Pancreas (tissue), 10 donors: ENCODE measurements at regions not wholly inside any gene's neighbourhood (a gene's known extent, or its start where the extent isn't known, plus 50 kb on each side); places are given as distances from the start of the nearest gene placed in this dataset.

Source experiments
- ATAC-seq, 4 donors: fragments of 200-7000 bp; cut with Tn5 transposase; one replicate each; pipeline versions ENCODE4 v1.8.0 to v1.9.1; 2020; ENCODE audit warnings: mild to moderate bottlenecking in 4 of 4, moderate library complexity in 4 of 4
- DNase-seq, 6 donors: peaks; one replicate each; pipeline ENCODE4 v3.0.0-alpha.2; 2020
- FAIRE-seq: peaks from 2 replicates; lab custom pipeline; 2012; peaks lifted over from hg19 to GRCh38; lab: Jason Lieb, UNC
- H3K27ac ChIP-seq, 4 donors: fragments of 200-600 bp; sonication (generic); 1 replicate in 3 of 4; 2 replicates in 1 of 4; pipeline versions ENCODE4 v1.5.0 to v1.8.0; 2020
- H3K27me3 ChIP-seq, 4 donors: fragments of 200-600 bp; one replicate each; pipeline ENCODE4 v1.8.0; 2021
- H3K36me3 ChIP-seq, 3 donors: fragments of 200-600 bp; sonication (generic) in 1 of 3; one replicate each; pipeline versions ENCODE4 v1.5.0 to v1.8.0; 2020 to 2021
- H3K4me1 ChIP-seq, 3 donors: fragments of 200-600 bp; one replicate each; pipeline ENCODE4 v1.8.0; 2021
- H3K4me3 ChIP-seq, 4 donors: fragments of 200-600 bp; sonication (generic) in 2 of 4; one replicate each; pipeline versions ENCODE4 v1.5.0 to v1.8.0; 2020 to 2021
- H3K9me3 ChIP-seq, 4 donors: fragments of 200-600 bp; one replicate each; pipeline ENCODE4 v1.8.0; 2021
- CTCF ChIP-seq, 4 donors: fragments of 200-600 bp; sonication (generic) in 3 of 4; IDR thresholded peaks; one replicate each; pipeline versions ENCODE4 v1.5.0 to v1.8.0; 2021; ENCODE audit warnings: antibody characterized with exemption in 4 of 4
- WGBS, 2 donors: extraction: QIAGEN DNeasy Blood & Tissue Kit; methylation state at CpG; one replicate each; pipeline ENCODE4 v1.1.7; 2013; 5-methylcytosine and 5-hydroxymethylcytosine counted together
- intact Hi-C, 3 donors: fragments of 100-400 bp; cut with DNase I; formaldehyde crosslinking; loops; one replicate each; pipeline versions ENCODE4 v1.11.1 to v1.14.2; 2022
- donor health status: healthy with polysubstance abuse.
- donor health status: DM: no; HTN: no; CAD: no; lungs with moderate emphysema.
- donor health status: DM: no; HTN: no; CAD: no.
- donor health status: control.
- donor health status: control.
- donor health status: Bipolar disorder and iron deficiency.
- donor health status: DM: yes; HTN: yes; CAD: no.
- donor health status: DM: no; HTN: no; CAD: no.
- donor health status: DM: no; HTN: no; CAD: no.
- donor health status: DM: yes; HTN: yes; CAD: no.

DNA sequence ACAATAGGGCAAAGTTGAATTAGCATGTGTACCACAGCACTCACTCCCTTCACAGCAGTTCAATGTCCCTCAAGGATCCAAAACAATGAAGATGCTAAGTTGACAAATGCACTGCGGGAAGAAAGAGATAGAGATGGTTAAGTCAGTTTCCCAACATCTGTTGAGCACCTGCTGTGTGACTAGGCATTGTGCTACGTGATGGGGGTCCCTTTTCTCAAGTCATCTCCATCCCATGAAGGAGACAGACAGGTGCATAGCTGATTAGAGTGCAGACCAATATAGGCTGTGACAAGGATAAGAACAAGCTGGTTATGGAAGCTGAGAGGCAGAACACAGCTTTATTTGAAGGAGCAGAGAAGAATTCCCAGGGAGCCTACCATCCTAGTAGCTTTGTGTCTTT is 114.2 kb downstream of the HAPSTR1 start:
- Histone ChIP-seq H3K4me1 (no peaks in the 10 kb centered on the region), H3K9me3 (no peaks in the 10 kb centered on the region), H3K4me3 (no peak overlapping the region), H3K27me3 (no peaks in the 10 kb centered on the region), H3K36me3 (no peaks in the 10 kb centered on the region), H3K27ac (no peak overlapping the region)
- DNase-seq (no peak), FAIRE-seq (no peak), ATAC-seq (no peak)
- TF ChIP-seq CTCF (IDR thresholded peaks at IDR 0.05) = no peak
- 34 to 43% methylated on average over 2 of the region's 2 CpGs for whole genome bisulfite sequencing, 2 donors
- intact Hi-C loops = no loop called here

DNA sequence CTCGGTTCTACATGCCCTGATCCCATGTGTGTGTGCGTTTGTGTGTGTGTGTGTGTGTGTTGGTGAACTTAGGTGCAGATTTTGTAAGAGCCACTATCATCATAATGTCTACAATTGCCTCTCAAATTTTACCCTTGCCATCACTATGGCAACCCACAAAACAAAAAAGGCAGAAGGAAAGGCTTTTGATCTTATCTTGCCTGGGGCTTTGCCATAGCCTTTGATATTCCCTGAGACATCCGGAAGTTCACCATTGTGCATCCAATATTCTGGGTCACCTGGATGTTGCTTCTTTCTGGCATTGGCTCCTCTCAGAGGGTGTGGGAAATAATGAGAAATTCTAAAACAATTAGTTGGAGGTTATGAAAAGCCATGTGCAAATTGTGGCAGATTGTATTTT is 114.7 kb downstream of the HAPSTR1 start:
- TF ChIP-seq CTCF (IDR thresholded peaks at IDR 0.05) = no peak
- ATAC-seq = no peak
- FAIRE-seq = no peak
- H3K9me3 ChIP-seq = no peaks in the 10 kb centered on the region
- no peaks in the 10 kb centered on the region for H3K27me3 ChIP-seq
- no peak overlapping the region for H3K4me3 ChIP-seq
- H3K4me1 ChIP-seq = no peaks in the 10 kb centered on the region
- H3K36me3 ChIP-seq = no peaks in the 10 kb centered on the region
- no peak for DNase-seq
- no peak overlapping the region for H3K27ac ChIP-seq
- intact Hi-C loops = no loop called here
- 59 to 74% methylated on average over 3 of the region's 3 CpGs for WGBS, 2 donors

DNA sequence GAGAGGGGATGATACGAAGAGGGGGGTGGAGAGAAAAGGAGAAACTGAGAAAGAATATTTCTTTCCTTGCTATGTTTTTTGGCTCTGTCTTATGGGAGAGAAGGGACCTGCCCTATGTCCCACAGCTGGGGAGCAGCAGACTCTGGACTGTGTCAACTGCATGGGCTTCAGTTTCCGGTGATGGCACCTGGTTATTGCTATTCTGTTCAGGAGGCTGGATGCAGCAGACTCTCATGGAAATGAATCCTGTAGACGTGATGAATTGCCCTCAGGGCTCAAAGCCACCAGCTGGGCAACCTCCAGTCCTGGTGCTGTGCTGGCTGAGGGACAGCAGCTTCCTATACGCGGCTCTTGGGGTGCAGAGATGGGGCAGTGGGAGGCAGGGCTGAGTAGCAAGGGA is 121.2 kb downstream of the HAPSTR1 start:
- 53 to 60% methylated on average over 5 of the region's 5 CpGs for WGBS, 2 donors
- no peak for TF ChIP-seq CTCF (IDR thresholded peaks at IDR 0.05)
- no peaks in the 10 kb centered on the region for H3K36me3 ChIP-seq
- FAIRE-seq (no peak), DNase-seq (no peak), ATAC-seq (no peak)
- H3K4me3 ChIP-seq = no peak overlapping the region
- H3K4me1 ChIP-seq = no peaks in the 10 kb centered on the region
- intact Hi-C loops = no loop called here
- no peaks in the 10 kb centered on the region for H3K27me3 ChIP-seq
- no peaks in the 10 kb centered on the region for H3K9me3 ChIP-seq
- no peak overlapping the region for H3K27ac ChIP-seq

DNA sequence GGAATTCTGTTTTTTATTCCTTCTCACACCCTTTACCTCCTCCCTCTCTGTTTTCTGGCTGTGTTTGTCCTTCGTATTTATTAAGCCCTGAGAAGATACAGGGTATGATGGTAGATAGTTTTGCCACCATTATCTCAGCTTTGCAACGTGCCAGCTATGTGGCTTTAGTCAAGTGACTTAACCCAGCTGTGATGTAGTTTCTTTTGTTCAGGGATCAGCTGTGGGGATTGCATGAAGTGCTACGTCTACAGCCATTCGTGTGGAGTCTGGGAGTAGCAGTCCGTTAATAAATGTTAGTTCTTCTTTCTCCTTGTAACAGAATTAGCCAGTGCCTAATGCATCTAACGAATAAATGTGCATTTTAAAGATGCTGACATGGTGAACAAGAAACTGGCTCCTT is 128.4 kb downstream of the HAPSTR1 start:
- Histone ChIP-seq H3K4me1 (no peaks in the 10 kb centered on the region), H3K27me3 (no peaks in the 10 kb centered on the region), H3K9me3 (no peaks in the 10 kb centered on the region), H3K36me3 (no peaks in the 10 kb centered on the region), H3K4me3 (no peak overlapping the region), H3K27ac (no peak overlapping the region)
- TF ChIP-seq CTCF (IDR thresholded peaks at IDR 0.05) = no peak
- ATAC-seq = no peak
- DNase-seq = no peak
- 24 to 41% methylated on average over 6 of the region's 6 CpGs for WGBS, 2 donors
- no peak for FAIRE-seq
- intact Hi-C loops = no loop called here

DNA sequence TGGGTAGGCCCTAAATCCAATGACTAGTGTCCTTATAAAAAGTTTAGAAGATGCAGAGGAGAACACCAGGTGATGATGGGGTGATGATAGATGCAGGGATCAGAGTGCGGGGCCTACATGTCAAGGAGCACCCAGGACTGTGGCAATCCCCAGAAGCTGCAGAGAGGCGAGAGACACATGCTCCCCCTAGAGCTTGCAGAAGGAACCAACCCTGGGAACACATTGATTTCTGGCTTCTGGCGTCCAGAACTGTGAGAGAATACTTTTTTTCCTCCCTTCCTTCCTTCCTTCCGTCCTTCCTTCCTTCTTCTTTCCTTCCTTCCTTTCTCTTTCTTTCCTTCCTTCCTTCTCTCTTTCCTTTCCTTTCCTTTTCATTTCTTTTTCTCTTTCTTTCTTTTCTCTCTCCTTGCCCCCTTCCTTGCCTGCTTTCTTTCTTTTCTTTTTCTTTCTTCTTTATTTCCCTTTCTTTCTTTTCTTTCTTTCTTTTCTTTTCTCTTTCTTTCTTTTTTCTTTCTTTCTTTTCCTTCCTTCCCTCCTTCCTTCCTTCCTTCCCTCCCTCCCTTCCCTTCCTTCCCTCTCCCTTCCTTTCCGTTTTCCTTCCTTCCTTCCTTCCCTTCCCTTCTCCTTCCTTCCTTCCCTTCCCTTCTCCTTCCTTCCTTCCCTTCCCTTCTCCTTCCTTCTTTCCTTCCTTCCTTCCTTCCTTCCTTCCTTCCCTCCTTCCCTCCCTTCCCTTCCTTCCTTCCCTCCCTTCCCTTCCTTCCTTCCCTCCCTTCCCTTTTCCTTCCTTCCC is 134.3 kb downstream of the HAPSTR1 start:
- H3K27ac ChIP-seq = no peak overlapping the region
- ATAC-seq (no peak), DNase-seq (no peak), FAIRE-seq (no peak)
- H3K4me1 ChIP-seq = no peaks in the 10 kb centered on the region
- H3K9me3 ChIP-seq = no peaks in the 10 kb centered on the region
- no peaks in the 10 kb centered on the region for H3K27me3 ChIP-seq
- 39 to 51% methylated on average over 5 of the region's 5 CpGs for WGBS, 2 donors
- TF ChIP-seq CTCF (IDR thresholded peaks at IDR 0.05) = no peak
- no peaks in the 10 kb centered on the region for H3K36me3 ChIP-seq
- intact Hi-C loops = no loop called here
- H3K4me3 ChIP-seq = no peak overlapping the region
